ENCODE measurements at regions not wholly inside any gene's neighbourhood (a gene's known extent, or its start where the extent isn't known, plus 50 kb on each side); places are given as distances from the start of the nearest gene placed in this dataset.

GRCh38 chr10:10829576-10829975 lies 188.1 kb upstream of the CELF2 start:
- DNase-seq: no peak

- no peak for DNase-seq
These were observed 187.2 kb upstream of the CELF2 start for GRCh38 chr10:10830293-10830986.

- DNase-seq: no peak
These were observed 186.6 kb upstream of the CELF2 start for GRCh38 chr10:10831085-10831484.

GRCh38 chr10:10833955-10834354 lies 183.7 kb upstream of the CELF2 start:
- DNase-seq: no peak

- no peak for DNase-seq
These were observed 173.4 kb upstream of the CELF2 start for GRCh38 chr10:10844251-10844650.

GRCh38 chr10:10845185-10845584 lies 172.5 kb upstream of the CELF2 start:
- DNase-seq: no peak

- DNase-seq: no peak
These were observed 171.7 kb upstream of the CELF2 start for GRCh38 chr10:10845826-10846503.

- DNase-seq: no peak
These were observed 171.2 kb upstream of the CELF2 start for GRCh38 chr10:10846504-10846900.

- no peak for DNase-seq
These were observed 170.3 kb upstream of the CELF2 start for GRCh38 chr10:10847387-10847786.

- no peak for DNase-seq
These were observed 169.1 kb upstream of the CELF2 start for GRCh38 chr10:10848488-10849111.

- no peak for DNase-seq
These were observed 168.4 kb upstream of the CELF2 start for GRCh38 chr10:10849306-10849705.

- DNase-seq: no peak
These were observed 167.5 kb upstream of the CELF2 start for GRCh38 chr10:10850214-10850613.

- no peak for DNase-seq
These were observed 165.2 kb upstream of the CELF2 start for GRCh38 chr10:10852464-10852863.

- DNase-seq: no peak
These were observed 163.7 kb upstream of the CELF2 start for GRCh38 chr10:10853954-10854353.

- DNase-seq: no peak
These were observed 162.9 kb upstream of the CELF2 start for GRCh38 chr10:10854725-10855124.

- no peak for DNase-seq
These were observed 162.5 kb upstream of the CELF2 start for GRCh38 chr10:10855151-10855581.

GRCh38 chr10:10860455-10860976 lies 157.2 kb upstream of the CELF2 start:
- DNase-seq: no peak

- DNase-seq: no peak
These were observed 152.4 kb upstream of the CELF2 start for GRCh38 chr10:10865303-10865702.

GRCh38 chr10:10865913-10866312 lies 151.8 kb upstream of the CELF2 start:
- DNase-seq: no peak

GRCh38 chr10:10869592-10869991 lies 148.1 kb upstream of the CELF2 start:
- DNase-seq: no peak

GRCh38 chr10:10870523-10871241 lies 147.0 kb upstream of the CELF2 start:
- no peak for DNase-seq

GRCh38 chr10:10871352-10871751 lies 146.3 kb upstream of the CELF2 start:
- DNase-seq: no peak

GRCh38 chr10:10872035-10872673 lies 145.5 kb upstream of the CELF2 start:
- DNase-seq: no peak

Measured in NCI-H774 (cell line).